Mucosa of stomach (tissue), 1 donor: ENCODE measurements at regions not wholly inside any gene's neighbourhood (a gene's known extent, or its start where the extent isn't known, plus 50 kb on each side); places are given as distances from the start of the nearest gene placed in this dataset.

Experiments
- H3K27me3 ChIP-seq: one replicate; pipeline ENCODE4 v1.7.0; 2013; ENCODE audit warnings: mild to moderate bottlenecking, low read length; ENCODE audit not compliant: control insufficient read depth, insufficient read depth
- H3K36me3 ChIP-seq: one replicate; pipeline ENCODE4 v1.7.0; 2013; ENCODE audit warnings: low read length; ENCODE audit not compliant: control insufficient read depth, insufficient read depth
- H3K4me1 ChIP-seq: one replicate; pipeline ENCODE4 v1.7.0; 2013; ENCODE audit warnings: mild to moderate bottlenecking, low read length; ENCODE audit not compliant: control insufficient read depth, insufficient read depth
- H3K4me3 ChIP-seq: one replicate; pipeline ENCODE4 v1.7.0; 2013; ENCODE audit warnings: low read length
- H3K9ac ChIP-seq: one replicate; pipeline ENCODE4 v1.7.0; 2013; ENCODE audit warnings: mild to moderate bottlenecking, low read length, moderate library complexity
- H3K9me3 ChIP-seq: one replicate; pipeline ENCODE4 v1.7.0; 2013; ENCODE audit warnings: mild to moderate bottlenecking, low read length, moderate library complexity; ENCODE audit not compliant: control insufficient read depth
- donor health status: Pancreatic carcinoma.

GRCh38 chr2:8581234-8581561 is 100.7 kb upstream of the ID2 start:
- H3K4me1 ChIP-seq = peaks cover 29% of the 10 kb centered on the region
- H3K9ac ChIP-seq = no peak overlapping the region
- H3K4me3 ChIP-seq = no peak overlapping the region
- H3K36me3 ChIP-seq = no peaks in the 10 kb centered on the region
- no peaks in the 10 kb centered on the region for H3K9me3 ChIP-seq
- no peaks in the 10 kb centered on the region for H3K27me3 ChIP-seq

- no peak overlapping the region for H3K9ac ChIP-seq
- H3K4me1 ChIP-seq = peaks cover 29% of the 10 kb centered on the region
Observed at GRCh38 chr2:8581601-8582041, 100.2 kb upstream of the ID2 start.

GRCh38 chr2:8582191-8582590 is 99.7 kb upstream of the ID2 start:
- Histone ChIP-seq H3K27me3 (peaks cover 4% of the 10 kb centered on the region), H3K4me3 (no peak overlapping the region), H3K4me1 (peaks cover 29% of the 10 kb centered on the region), H3K9ac (no peak overlapping the region), H3K36me3 (no peaks in the 10 kb centered on the region), H3K9me3 (no peaks in the 10 kb centered on the region)

More at GRCh38 chr2:8581601-8582041, 100.2 kb upstream of the ID2 start:
- H3K27me3 ChIP-seq = peaks cover under 1% of the 10 kb centered on the region
- no peaks in the 10 kb centered on the region for H3K9me3 ChIP-seq
- H3K36me3 ChIP-seq = no peaks in the 10 kb centered on the region
- no peak overlapping the region for H3K4me3 ChIP-seq

GRCh38 chr2:8582651-8583399 is 99.0 kb upstream of the ID2 start:
- peak overlapping the region; percentile 26 for H3K9ac ChIP-seq
- H3K27me3 ChIP-seq = peaks cover 7% of the 10 kb centered on the region
- no peaks in the 10 kb centered on the region for H3K36me3 ChIP-seq
- no peaks in the 10 kb centered on the region for H3K9me3 ChIP-seq
- H3K4me1 ChIP-seq = peaks cover 29% of the 10 kb centered on the region
- H3K4me3 ChIP-seq = no peak overlapping the region

DNA sequence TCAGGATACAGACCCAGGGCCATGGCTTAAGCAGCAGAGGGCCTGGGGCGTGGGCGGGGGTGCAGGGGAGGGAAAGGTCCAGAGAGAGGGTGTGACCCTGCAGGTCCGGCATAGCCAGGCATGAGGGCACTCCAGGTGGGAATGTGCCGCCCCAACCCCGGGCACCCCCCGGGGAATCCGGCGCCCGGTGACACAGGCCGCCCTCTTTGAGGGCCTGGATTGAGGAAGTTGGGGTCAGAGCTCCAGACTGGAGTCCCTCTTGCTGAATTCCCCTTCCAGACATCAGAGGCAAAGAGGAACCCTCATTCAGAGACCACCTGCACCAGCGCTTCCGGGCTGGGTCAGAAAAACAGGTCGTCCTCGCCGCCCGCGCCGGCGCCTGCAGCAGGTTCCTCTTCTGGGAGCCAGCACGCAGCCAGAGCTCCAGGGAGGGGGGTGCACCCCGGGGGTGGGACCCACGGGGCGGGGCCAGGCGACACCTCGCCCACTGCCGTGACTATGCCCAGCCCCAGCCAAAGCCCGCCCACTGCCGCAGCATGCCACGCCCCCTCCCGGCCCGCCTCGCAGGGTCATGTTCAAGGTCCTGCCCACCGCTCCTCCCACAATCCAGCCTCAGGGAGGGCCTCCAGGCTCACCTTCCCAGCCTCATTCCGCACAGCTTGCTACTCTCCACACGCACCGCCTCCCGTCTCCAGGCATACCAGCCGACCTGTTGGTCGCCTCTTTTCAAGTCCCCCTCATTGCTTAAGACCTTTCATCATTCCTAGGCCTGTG is 98.3 kb upstream of the ID2 start:
- Histone ChIP-seq H3K4me3 (peak overlapping the region; percentile 57), H3K9me3 (no peaks in the 10 kb centered on the region), H3K27me3 (peaks cover 7% of the 10 kb centered on the region), H3K9ac (peak overlapping the region; percentile 52), H3K36me3 (no peaks in the 10 kb centered on the region), H3K4me1 (peaks cover 29% of the 10 kb centered on the region)

- Histone ChIP-seq H3K4me3 (peak overlapping the region; percentile 57), H3K36me3 (no peaks in the 10 kb centered on the region), H3K4me1 (peaks cover 29% of the 10 kb centered on the region), H3K27me3 (peaks cover 7% of the 10 kb centered on the region), H3K9me3 (no peaks in the 10 kb centered on the region), H3K9ac (peak overlapping the region; percentile 52)
Observed at GRCh38 chr2:8584174-8585066, 97.4 kb upstream of the ID2 start.

GRCh38 chr2:8586457-8587051 is 95.3 kb upstream of the ID2 start:
- Histone ChIP-seq H3K9ac (no peak overlapping the region), H3K4me1 (peaks cover 20% of the 10 kb centered on the region), H3K9me3 (no peaks in the 10 kb centered on the region), H3K36me3 (no peaks in the 10 kb centered on the region), H3K27me3 (peaks cover 7% of the 10 kb centered on the region), H3K4me3 (no peak overlapping the region)

- Histone ChIP-seq H3K4me1 (peaks cover 16% of the 10 kb centered on the region), H3K27me3 (peaks cover 7% of the 10 kb centered on the region), H3K4me3 (no peak overlapping the region), H3K36me3 (no peaks in the 10 kb centered on the region), H3K9me3 (no peaks in the 10 kb centered on the region), H3K9ac (no peak overlapping the region)
Observed at GRCh38 chr2:8587251-8587791, 94.5 kb upstream of the ID2 start.

- peaks cover 12% of the 10 kb centered on the region for H3K4me1 ChIP-seq
- no peaks in the 10 kb centered on the region for H3K9me3 ChIP-seq
- no peak overlapping the region for H3K9ac ChIP-seq
- H3K4me3 ChIP-seq = no peak overlapping the region
- H3K36me3 ChIP-seq = no peaks in the 10 kb centered on the region
- H3K27me3 ChIP-seq = peaks cover 7% of the 10 kb centered on the region
Observed at GRCh38 chr2:8587920-8588830, 93.7 kb upstream of the ID2 start.

DNA sequence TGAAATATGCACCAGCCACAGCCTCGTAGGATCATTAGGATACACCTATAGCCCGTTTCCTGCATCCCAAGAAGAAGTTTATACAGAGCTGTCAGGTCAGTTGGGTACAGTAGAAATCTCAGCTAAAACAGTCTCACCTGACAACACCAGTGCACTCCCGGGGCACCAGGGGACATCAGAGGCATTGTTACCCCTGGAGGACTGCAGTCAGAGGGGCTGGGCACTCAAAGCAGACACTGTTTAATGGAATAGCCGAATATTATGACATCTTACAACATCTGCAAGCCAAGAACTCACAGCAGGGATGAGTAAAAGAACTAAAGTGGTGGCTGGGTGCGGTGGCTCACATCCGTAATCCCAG is 93.0 kb upstream of the ID2 start:
- H3K9ac ChIP-seq = no peak overlapping the region
- peaks cover 7% of the 10 kb centered on the region for H3K4me1 ChIP-seq
- H3K36me3 ChIP-seq = no peaks in the 10 kb centered on the region
- H3K27me3 ChIP-seq = peaks cover 7% of the 10 kb centered on the region
- no peak overlapping the region for H3K4me3 ChIP-seq
- no peaks in the 10 kb centered on the region for H3K9me3 ChIP-seq

DNA sequence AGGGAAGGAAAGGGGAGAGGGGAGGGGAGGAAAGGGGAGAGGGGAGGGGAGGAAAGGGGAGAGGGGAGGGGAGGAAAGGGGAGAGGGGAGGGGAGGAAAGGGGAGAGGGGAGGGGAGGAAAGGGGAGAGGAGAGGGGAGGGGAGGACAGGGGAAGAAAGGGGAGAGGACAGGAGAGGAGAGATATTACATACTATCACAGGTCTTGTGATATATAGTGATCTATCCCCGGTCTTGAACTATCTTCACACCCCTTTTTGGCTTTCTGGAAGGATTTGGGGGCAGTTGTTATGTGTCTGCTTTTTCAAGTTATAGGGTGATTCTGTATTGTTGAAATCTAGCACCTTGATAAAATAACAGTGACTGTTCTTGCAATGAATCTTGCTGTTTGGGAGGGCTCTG is 92.1 kb upstream of the ID2 start:
- Histone ChIP-seq H3K27me3 (peaks cover 7% of the 10 kb centered on the region), H3K36me3 (no peaks in the 10 kb centered on the region), H3K9ac (no peak overlapping the region), H3K9me3 (no peaks in the 10 kb centered on the region), H3K4me3 (no peak overlapping the region), H3K4me1 (no peaks in the 10 kb centered on the region)
